Upper lobe of right lung (tissue), 1 donor: ENCODE measurements at regions not wholly inside any gene's neighbourhood (a gene's known extent, or its start where the extent isn't known, plus 50 kb on each side); places are given as distances from the start of the nearest gene placed in this dataset.

Source experiments
- ATAC-seq: fragments of 200-7000 bp; cut with Tn5 transposase; one replicate; pipeline ENCODE4 v1.9.1; 2020; ENCODE audit warnings: mild to moderate bottlenecking, moderate library complexity
- DNase-seq: peaks from one replicate; pipeline ENCODE4 v3.0.0-alpha.2; 2020
- H3K27ac ChIP-seq: fragments of 200-600 bp; one replicate; pipeline ENCODE4 v1.8.0; 2022
- H3K27me3 ChIP-seq: fragments of 200-600 bp; one replicate; pipeline ENCODE4 v1.8.0; 2022; ENCODE audit warnings: mild to moderate bottlenecking
- H3K36me3 ChIP-seq: fragments of 200-600 bp; one replicate; pipeline ENCODE4 v1.8.0; 2022
- H3K4me1 ChIP-seq: fragments of 200-600 bp; one replicate; pipeline ENCODE4 v1.8.0; 2022
- H3K4me3 ChIP-seq: fragments of 200-600 bp; one replicate; pipeline ENCODE4 v1.8.0; 2022; ENCODE audit warnings: mild to moderate bottlenecking
- H3K9me3 ChIP-seq: fragments of 200-600 bp; one replicate; pipeline ENCODE4 v1.8.0; 2022
- intact Hi-C: fragments of 100-400 bp; cut with DNase I; formaldehyde crosslinking; loops from one replicate; pipeline ENCODE4 v1.11.0; 2022
- TF ChIP-seq, protein P1 (sequence below): fragments of 200-600 bp; IDR thresholded peaks from one replicate; pipeline ENCODE4 v1.8.0; 2022; ENCODE audit warnings: antibody characterized with exemption
- donor health status: DM: no; HTN: yes; CAD: no; lungs with severe emphysema.

DNA sequence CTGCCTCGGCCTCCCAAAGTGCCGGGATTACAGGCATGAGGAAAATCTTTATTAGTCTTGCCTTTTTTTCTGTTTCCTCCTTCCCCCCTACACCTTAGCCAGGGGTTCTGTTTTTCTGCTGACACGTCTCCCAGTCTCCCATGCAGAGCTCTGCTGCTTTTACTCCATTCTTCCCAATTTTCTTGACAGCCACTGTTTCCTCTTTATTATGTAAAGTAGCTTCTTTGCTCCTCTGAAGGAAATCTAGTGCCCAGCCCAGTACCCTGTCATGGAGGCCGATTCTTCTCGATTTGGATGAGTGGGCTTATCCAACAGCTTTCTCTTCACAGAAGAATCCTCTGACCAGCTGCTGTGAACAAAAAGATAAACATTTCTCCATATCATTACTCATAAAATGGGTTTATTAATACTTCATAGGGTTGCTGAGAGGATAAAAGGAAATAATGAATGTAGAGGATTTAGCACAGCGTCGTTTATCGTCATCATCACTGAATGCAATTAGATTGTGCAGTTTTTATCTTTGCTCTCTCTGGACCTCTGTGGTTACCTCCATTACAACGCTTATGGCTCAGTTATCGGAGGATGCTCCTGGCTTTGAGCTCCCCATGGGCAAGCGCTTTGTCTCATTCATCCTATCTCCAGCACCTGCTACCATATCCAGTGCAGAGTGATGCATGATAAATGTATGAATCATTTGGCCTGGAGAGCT is 375.6 kb upstream of the C11orf87 start:
- DNase-seq (no peak), ATAC-seq (no peak)
- H3K27me3 ChIP-seq = no peaks in the 10 kb centered on the region
- H3K4me1 ChIP-seq = no peaks in the 10 kb centered on the region
- H3K27ac ChIP-seq = no peak overlapping the region
- no peaks in the 10 kb centered on the region for H3K36me3 ChIP-seq
- intact Hi-C loops = no loop called here
- TF ChIP-seq, protein P1, sequence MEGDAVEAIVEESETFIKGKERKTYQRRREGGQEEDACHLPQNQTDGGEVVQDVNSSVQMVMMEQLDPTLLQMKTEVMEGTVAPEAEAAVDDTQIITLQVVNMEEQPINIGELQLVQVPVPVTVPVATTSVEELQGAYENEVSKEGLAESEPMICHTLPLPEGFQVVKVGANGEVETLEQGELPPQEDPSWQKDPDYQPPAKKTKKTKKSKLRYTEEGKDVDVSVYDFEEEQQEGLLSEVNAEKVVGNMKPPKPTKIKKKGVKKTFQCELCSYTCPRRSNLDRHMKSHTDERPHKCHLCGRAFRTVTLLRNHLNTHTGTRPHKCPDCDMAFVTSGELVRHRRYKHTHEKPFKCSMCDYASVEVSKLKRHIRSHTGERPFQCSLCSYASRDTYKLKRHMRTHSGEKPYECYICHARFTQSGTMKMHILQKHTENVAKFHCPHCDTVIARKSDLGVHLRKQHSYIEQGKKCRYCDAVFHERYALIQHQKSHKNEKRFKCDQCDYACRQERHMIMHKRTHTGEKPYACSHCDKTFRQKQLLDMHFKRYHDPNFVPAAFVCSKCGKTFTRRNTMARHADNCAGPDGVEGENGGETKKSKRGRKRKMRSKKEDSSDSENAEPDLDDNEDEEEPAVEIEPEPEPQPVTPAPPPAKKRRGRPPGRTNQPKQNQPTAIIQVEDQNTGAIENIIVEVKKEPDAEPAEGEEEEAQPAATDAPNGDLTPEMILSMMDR = no peak
- H3K9me3 ChIP-seq = no peaks in the 10 kb centered on the region
- H3K4me3 ChIP-seq = no peak overlapping the region

GRCh38 chr11:109048098-109048497 is 373.9 kb upstream of the C11orf87 start:
- Histone ChIP-seq H3K36me3 (no peaks in the 10 kb centered on the region), H3K9me3 (no peaks in the 10 kb centered on the region), H3K4me1 (no peaks in the 10 kb centered on the region), H3K27me3 (no peaks in the 10 kb centered on the region), H3K4me3 (no peak overlapping the region), H3K27ac (no peak overlapping the region)
- no peak for ATAC-seq
- TF ChIP-seq, protein P1 = no peak
- no peak for DNase-seq
- intact Hi-C loops = no loop called here

DNA sequence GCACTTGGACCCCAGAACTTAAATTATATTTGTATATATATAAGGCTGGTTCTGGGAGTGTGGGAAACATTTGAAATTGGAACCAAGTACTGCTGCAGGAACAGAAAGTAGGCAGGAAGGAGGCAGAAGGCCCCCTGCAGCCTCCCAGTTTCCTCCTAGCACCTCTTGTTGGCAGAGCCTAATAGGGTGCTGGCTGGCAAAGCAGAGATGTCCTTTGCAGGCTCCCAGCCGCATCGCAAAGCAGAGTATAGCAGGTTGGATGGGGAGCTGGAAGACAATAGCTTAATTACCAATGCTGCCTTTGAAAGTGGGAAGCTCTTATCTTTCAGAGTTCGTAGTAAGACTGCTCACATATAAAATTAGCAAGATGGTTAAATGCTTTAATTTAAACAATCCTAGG is 370.8 kb upstream of the C11orf87 start:
- no peaks in the 10 kb centered on the region for H3K36me3 ChIP-seq
- H3K27me3 ChIP-seq = no peaks in the 10 kb centered on the region
- H3K4me3 ChIP-seq = no peak overlapping the region
- ATAC-seq (no peak), DNase-seq (no peak)
- intact Hi-C loops = no loop called here
- H3K4me1 ChIP-seq = no peaks in the 10 kb centered on the region
- no peaks in the 10 kb centered on the region for H3K9me3 ChIP-seq
- TF ChIP-seq, protein P1 = no peak
- H3K27ac ChIP-seq = no peak overlapping the region

GRCh38 chr11:109059402-109059801 is 362.6 kb upstream of the C11orf87 start:
- Histone ChIP-seq H3K4me3 (no peak overlapping the region), H3K27ac (no peak overlapping the region), H3K36me3 (no peaks in the 10 kb centered on the region), H3K27me3 (no peaks in the 10 kb centered on the region), H3K9me3 (no peaks in the 10 kb centered on the region), H3K4me1 (no peaks in the 10 kb centered on the region)
- intact Hi-C loops = no loop called here
- TF ChIP-seq, protein P1 = no peak
- ATAC-seq (no peak), DNase-seq (no peak)

DNA sequence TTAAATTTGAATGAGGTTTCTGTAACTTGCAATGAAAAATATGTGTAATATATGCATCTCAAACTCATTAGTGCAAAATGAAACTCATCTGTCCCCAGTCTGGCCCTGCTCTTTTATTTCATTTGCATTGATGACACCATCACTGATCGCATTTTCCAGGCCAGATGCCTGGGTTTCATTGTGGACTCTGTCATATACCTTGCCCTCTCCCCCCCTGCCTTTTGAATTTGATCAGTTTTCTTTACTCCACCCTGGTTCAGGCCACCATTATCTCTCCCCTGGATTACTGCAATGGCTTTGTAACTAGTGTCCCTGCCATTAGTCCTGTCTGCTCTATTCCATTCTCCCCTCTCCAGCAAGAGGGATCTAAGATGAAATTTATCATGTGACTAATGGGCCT is 360.6 kb upstream of the C11orf87 start:
- Histone ChIP-seq H3K36me3 (no peaks in the 10 kb centered on the region), H3K9me3 (no peaks in the 10 kb centered on the region), H3K4me1 (no peaks in the 10 kb centered on the region), H3K4me3 (no peak overlapping the region), H3K27me3 (no peaks in the 10 kb centered on the region), H3K27ac (no peak overlapping the region)
- intact Hi-C loops = no loop called here
- ATAC-seq = no peak
- TF ChIP-seq, protein P1 = no peak
- DNase-seq = no peak

DNA sequence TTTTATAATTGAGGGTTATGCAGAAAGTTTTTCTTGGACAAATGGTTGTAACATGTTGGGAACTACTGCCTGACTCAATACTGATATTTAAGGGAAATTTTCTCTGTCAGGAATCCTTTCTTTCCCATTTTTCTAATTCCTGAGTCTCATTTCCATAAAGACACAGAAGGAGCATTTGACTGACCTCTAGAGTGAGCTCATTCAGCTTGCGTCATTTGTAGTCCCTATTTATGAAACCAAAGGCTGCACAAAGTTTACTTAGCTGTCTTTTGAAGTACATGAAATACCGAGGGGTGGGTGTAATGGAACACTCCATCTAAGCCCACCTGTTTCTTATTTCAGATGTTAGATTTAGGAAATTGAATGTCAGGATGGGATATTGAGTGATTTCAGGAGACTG is 359.5 kb upstream of the C11orf87 start:
- no peak for DNase-seq
- intact Hi-C loops = no loop called here
- Histone ChIP-seq H3K27ac (no peak overlapping the region), H3K9me3 (no peaks in the 10 kb centered on the region), H3K27me3 (no peaks in the 10 kb centered on the region), H3K4me1 (no peaks in the 10 kb centered on the region), H3K4me3 (no peak overlapping the region), H3K36me3 (no peaks in the 10 kb centered on the region)
- ATAC-seq = no peak
- TF ChIP-seq, protein P1 = no peak
